Fibroblast of lung (primary cell): ENCODE measurements at regions not wholly inside any gene's neighbourhood (a gene's known extent, or its start where the extent isn't known, plus 50 kb on each side); places are given as distances from the start of the nearest gene placed in this dataset.

Source experiments
- CTCF ChIP-seq, 2 donors: IDR thresholded peaks in 1 of 2; conservative IDR thresholded peaks in 1 of 2; 1 replicate in 1 of 2; 2 replicates in 1 of 2; pipeline ENCODE4 v1.5.1; 2011 to 2012; ENCODE audit warnings: low read length in 2 of 2, control low read depth in 1 of 2, inconsistent platforms in 1 of 2, low read depth in 1 of 2, mild to moderate bottlenecking in 1 of 2
- EZH2 ChIP-seq: IDR thresholded peaks from 2 replicates; pipeline ENCODE4 v1.5.1; 2012; ENCODE audit warnings: low read length, control low read depth, mild to moderate bottlenecking; ENCODE audit errors: missing control alignments

- TF ChIP-seq CTCF (conservative IDR thresholded peaks at IDR 0.05 in 1 of 2, IDR thresholded peaks at IDR 0.05 in 1 of 2; ENCODE audit: low read depth in 1 of 2, low read length in 2 of 2) (no peak), EZH2 (no peak)
Observed at GRCh38 chr2:120840795-120841487, 105.3 kb downstream of the GLI2 start.
